Esophagus muscularis mucosa (tissue), 4 donors: ENCODE measurements at regions not wholly inside any gene's neighbourhood (a gene's known extent, or its start where the extent isn't known, plus 50 kb on each side); places are given as distances from the start of the nearest gene placed in this dataset.

ENCODE experiments used
- DNase-seq: peaks from one replicate; pipeline ENCODE4 v3.0.0-alpha.2; 2017; ENCODE audit errors: extremely low spot score
- H3K27ac ChIP-seq, 4 donors: fragments of 200-600 bp; sonication (generic); replicated peaks in 1 of 4; 1 replicate in 3 of 4; 2 replicates in 1 of 4; pipeline ENCODE4 v1.5.1; 2016 to 2019; ENCODE audit warnings: mild to moderate bottlenecking in 1 of 4
- H3K27me3 ChIP-seq, 4 donors: fragments of 200-600 bp; sonication (generic); one replicate each; pipeline versions ENCODE4 v1.5.1 to v1.6.0; 2016 to 2019
- H3K36me3 ChIP-seq, 4 donors: fragments of 200-600 bp; sonication (generic); one replicate each; pipeline ENCODE4 v1.5.1; 2016 to 2019
- H3K4me1 ChIP-seq, 4 donors: fragments of 200-600 bp; sonication (generic); one replicate each; pipeline ENCODE4 v1.5.1; 2016 to 2019
- H3K4me3 ChIP-seq, 4 donors: fragments of 200-600 bp; sonication (generic); 1 replicate in 2 of 4; 2 replicates in 2 of 4; pipeline ENCODE4 v1.5.1; 2016 to 2019; ENCODE audit warnings: mild to moderate bottlenecking in 4 of 4, moderate library complexity in 1 of 4
- H3K9me3 ChIP-seq, 4 donors: fragments of 200-600 bp; sonication (generic); 1 replicate in 3 of 4; 2 replicates in 1 of 4; pipeline ENCODE4 v1.5.1; 2016 to 2019
- CTCF ChIP-seq, 3 experiments: fragments of 200-600 bp in 2 of 3; fragments of 450-650 bp in 1 of 3; sonication (generic) in 2 of 3; IDR thresholded peaks; one replicate each; pipeline ENCODE4 v1.5.1; 2017 to 2019; ENCODE audit warnings: antibody characterized with exemption in 3 of 3, mild to moderate bottlenecking in 2 of 3, moderate library complexity in 1 of 3
- EP300 ChIP-seq: sonication (generic); formaldehyde crosslinking; IDR thresholded peaks from one replicate; pipeline ENCODE4 v1.6.1; 2017; ENCODE audit warnings: antibody characterized with exemption
- POLR2A ChIP-seq: fragments of 450-650 bp; IDR thresholded peaks from one replicate; pipeline ENCODE4 v1.6.1; 2017; ENCODE audit warnings: antibody characterized with exemption, moderate library complexity, mild to moderate bottlenecking, low read depth
- POLR2AphosphoS5 ChIP-seq, 2 donors: sonication (generic); formaldehyde crosslinking; IDR thresholded peaks; one replicate each; pipeline ENCODE4 v1.6.1; 2017; ENCODE audit warnings: antibody characterized with exemption in 2 of 2
- WGBS: methylation state at CpG from one replicate; pipeline ENCODE4 v1.1.5; 2018; 5-methylcytosine and 5-hydroxymethylcytosine counted together
- intact Hi-C: fragments of 100-400 bp; cut with DNase I; formaldehyde crosslinking; loops from one replicate; pipeline ENCODE4 v1.15.1; 2023

DNA sequence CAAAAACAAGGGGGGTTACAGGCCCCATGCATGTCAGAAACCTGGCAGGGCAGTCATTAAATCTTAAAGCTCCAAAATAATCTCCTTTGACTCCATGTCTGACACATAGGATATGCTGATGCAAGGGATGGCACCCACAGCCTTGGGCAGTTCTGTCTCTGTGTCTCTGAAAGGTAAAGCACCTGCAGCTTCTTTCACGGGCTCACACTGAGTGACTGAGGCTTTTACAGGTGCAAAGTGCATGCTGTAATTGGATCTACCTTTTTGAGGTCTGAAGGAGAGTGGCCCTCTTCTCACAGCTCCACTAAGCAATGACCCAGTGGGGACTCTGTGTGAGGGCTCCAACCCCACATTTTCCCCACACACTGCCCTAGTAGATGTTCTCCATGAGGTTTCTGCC is 1309.0 kb upstream of the B3GALT2 start:
- H3K27me3 ChIP-seq, result no peaks in the 10 kb centered on the region
- DNase-seq, result no peak
- no peaks in the 10 kb centered on the region for H3K36me3 ChIP-seq
- 86% methylated on average over 1 of the region's 1 CpG for WGBS
- H3K27ac ChIP-seq, result no peak overlapping the region
- no peak for TF ChIP-seq POLR2A
- TF ChIP-seq CTCF (IDR thresholded peaks at IDR 0.05), result no peak
- no peak for TF ChIP-seq POLR2AphosphoS5 (IDR thresholded peaks at IDR 0.05)
- TF ChIP-seq EP300, result no peak
- H3K4me3 ChIP-seq, result no peak overlapping the region
- H3K4me1 ChIP-seq, result no peaks in the 10 kb centered on the region
- no peaks in the 10 kb centered on the region for H3K9me3 ChIP-seq
- intact Hi-C loops, result no loop called here

DNA sequence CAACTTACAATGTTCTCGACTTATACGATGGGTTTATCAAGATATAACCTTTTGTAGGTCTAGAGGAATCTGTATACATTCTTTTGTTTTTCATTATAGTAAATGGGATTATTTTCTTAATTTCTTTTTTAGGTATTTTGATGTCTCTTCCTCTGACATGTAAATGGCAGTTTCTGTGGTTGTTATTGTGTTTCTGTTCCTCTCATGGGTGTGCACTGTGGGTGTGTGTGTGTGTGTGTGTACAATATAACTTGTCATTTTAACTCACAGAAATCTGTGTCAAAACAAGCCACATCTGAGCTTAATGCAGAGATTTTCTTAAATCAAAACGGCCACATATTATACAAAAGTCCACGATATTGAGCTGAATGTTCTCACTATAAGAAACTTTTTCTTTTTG is 1300.8 kb upstream of the B3GALT2 start:
- intact Hi-C loops, result no loop called here
- DNase-seq, result no peak

GRCh38 chr1:194485432-194485831 is 1299.0 kb upstream of the B3GALT2 start:
- intact Hi-C loops, result no loop called here
- H3K27ac ChIP-seq, result no peak overlapping the region
- H3K4me1 ChIP-seq, result no peaks in the 10 kb centered on the region
- DNase-seq, result no peak
- H3K27me3 ChIP-seq, result no peaks in the 10 kb centered on the region
- H3K9me3 ChIP-seq, result no peaks in the 10 kb centered on the region
- H3K36me3 ChIP-seq, result no peaks in the 10 kb centered on the region
- TF ChIP-seq CTCF (IDR thresholded peaks at IDR 0.05) (no peak), POLR2AphosphoS5 (IDR thresholded peaks at IDR 0.05) (no peak), POLR2A (no peak), EP300 (no peak)
- no peak overlapping the region for H3K4me3 ChIP-seq

More for the DNA sequence above, 1300.8 kb upstream of the B3GALT2 start:
- no peak overlapping the region for H3K27ac ChIP-seq
- H3K27me3 ChIP-seq, result no peaks in the 10 kb centered on the region
- TF ChIP-seq CTCF (IDR thresholded peaks at IDR 0.05) (no peak), EP300 (no peak), POLR2A (no peak), POLR2AphosphoS5 (IDR thresholded peaks at IDR 0.05) (no peak)
- H3K4me3 ChIP-seq, result no peak overlapping the region
- no peaks in the 10 kb centered on the region for H3K4me1 ChIP-seq
- no peaks in the 10 kb centered on the region for H3K9me3 ChIP-seq
- H3K36me3 ChIP-seq, result no peaks in the 10 kb centered on the region
- WGBS, result 83% methylated on average over 4 of the region's 4 CpGs

DNA sequence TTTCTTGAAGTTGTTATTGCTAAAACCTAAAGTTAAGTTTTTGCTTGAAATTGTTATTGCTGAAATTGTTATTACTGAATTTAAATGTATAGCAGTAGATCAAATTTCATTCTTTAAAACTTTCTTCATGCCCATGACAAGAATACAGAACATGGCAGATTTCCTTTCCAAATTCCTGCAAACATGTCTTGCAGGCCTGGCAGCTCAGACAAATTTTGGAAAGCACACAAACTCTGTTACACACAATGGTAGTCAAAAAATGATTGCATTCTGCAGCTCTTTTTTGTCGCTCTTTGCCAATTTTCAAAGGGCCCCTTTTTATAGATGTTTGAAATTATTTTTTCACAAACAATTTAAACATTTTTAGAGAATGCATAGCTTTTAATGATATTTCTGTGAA is 1292.3 kb upstream of the B3GALT2 start:
- Histone ChIP-seq H3K9me3 (no peaks in the 10 kb centered on the region), H3K36me3 (no peaks in the 10 kb centered on the region), H3K4me1 (peaks cover 0 to 13% (median 3%) of the 10 kb centered on the region in 4 donors), H3K4me3 (no peak overlapping the region), H3K27me3 (no peaks in the 10 kb centered on the region), H3K27ac (no peak overlapping the region)
- DNase-seq, result no peak
- intact Hi-C loops, result no loop called here
- WGBS, result 76% methylated on average over 1 of the region's 1 CpG
- no peak for TF ChIP-seq EP300
- no peak for TF ChIP-seq POLR2A
- no peak for TF ChIP-seq CTCF (IDR thresholded peaks at IDR 0.05)
- no peak for TF ChIP-seq POLR2AphosphoS5 (IDR thresholded peaks at IDR 0.05)

DNA sequence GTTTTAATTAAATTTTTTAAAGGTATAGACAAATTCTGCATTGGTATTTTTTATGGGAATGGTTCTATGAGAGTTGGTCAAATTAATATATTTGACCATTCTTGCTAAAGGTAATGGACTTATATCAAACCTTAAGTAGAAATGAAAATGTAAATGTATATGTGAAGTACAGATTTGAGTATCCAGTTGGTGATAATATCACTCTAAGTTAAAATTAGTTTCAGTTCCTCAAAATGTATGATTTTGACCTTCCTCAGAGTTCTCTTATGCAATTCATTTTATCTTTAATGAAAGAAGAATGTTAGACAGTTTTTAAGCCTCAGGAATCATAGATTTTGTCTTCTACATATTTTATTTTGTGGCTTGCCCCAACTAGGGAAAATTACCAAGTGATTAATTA is 1291.5 kb upstream of the B3GALT2 start:
- Histone ChIP-seq H3K4me1 (peaks cover 0 to 13% (median 3%) of the 10 kb centered on the region in 4 donors), H3K27ac (no peak overlapping the region), H3K9me3 (no peaks in the 10 kb centered on the region), H3K4me3 (no peak overlapping the region), H3K36me3 (no peaks in the 10 kb centered on the region), H3K27me3 (no peaks in the 10 kb centered on the region)
- DNase-seq, result no peak
- no peak for TF ChIP-seq CTCF (IDR thresholded peaks at IDR 0.05)
- TF ChIP-seq POLR2A, result no peak
- no peak for TF ChIP-seq POLR2AphosphoS5 (IDR thresholded peaks at IDR 0.05)
- TF ChIP-seq EP300, result no peak
- intact Hi-C loops, result no loop called here
